Ovary (tissue), 7 donors: ENCODE measurements at regions not wholly inside any gene's neighbourhood (a gene's known extent, or its start where the extent isn't known, plus 50 kb on each side); places are given as distances from the start of the nearest gene placed in this dataset.

Experiments
- DNase-seq, 5 donors: peaks; one replicate each; pipeline ENCODE4 v3.0.0-alpha.2; 2019 to 2020
- H3K27ac ChIP-seq, 2 donors: fragments of 200-600 bp; one replicate each; pipeline versions ENCODE4 v1.5.1 to v1.8.0; 2019 to 2022
- H3K27me3 ChIP-seq: fragments of 200-600 bp; one replicate; pipeline ENCODE4 v1.8.0; 2022
- H3K36me3 ChIP-seq: fragments of 200-600 bp; sonication (generic); one replicate; pipeline ENCODE4 v1.5.1; 2019
- H3K4me1 ChIP-seq: one replicate; pipeline ENCODE4 v1.8.1; 2013; ENCODE audit warnings: mild to moderate bottlenecking, moderate library complexity; ENCODE audit not compliant: insufficient read depth
- H3K4me3 ChIP-seq: fragments of 200-600 bp; sonication (generic); one replicate; pipeline ENCODE4 v1.5.1; 2017
- H3K9me3 ChIP-seq, 2 donors: fragments of 200-600 bp in 1 of 2; sonication (generic) in 1 of 2; one replicate each; pipeline versions ENCODE4 v1.5.1 to v1.8.1; 2013 to 2019; ENCODE audit warnings: mild to moderate bottlenecking in 1 of 2, moderate library complexity in 1 of 2
- CTCF ChIP-seq, 3 donors: fragments of 450-650 bp in 2 of 3; fragments of 200-600 bp in 1 of 3; IDR thresholded peaks; one replicate each; pipeline versions ENCODE4 v1.5.1 to v1.8.0; 2016 to 2022; ENCODE audit warnings: antibody characterized with exemption in 3 of 3, mild to moderate bottlenecking in 1 of 3
- EP300 ChIP-seq: sonication (generic); formaldehyde crosslinking; IDR thresholded peaks from one replicate; pipeline ENCODE4 v1.6.1; 2017; ENCODE audit warnings: antibody characterized with exemption
- POLR2A ChIP-seq: fragments of 450-650 bp; IDR thresholded peaks from one replicate; pipeline ENCODE4 v1.6.1; 2017; ENCODE audit warnings: antibody characterized with exemption, mild to moderate bottlenecking, moderate library complexity
- WGBS, 3 donors: extraction: QIAGEN DNeasy Blood & Tissue Kit in 1 of 3; methylation state at CpG; one replicate each; pipeline versions ENCODE4 v1.1.5 to v1.1.7; 2013 to 2017; 5-methylcytosine and 5-hydroxymethylcytosine counted together
- intact Hi-C, 4 donors: fragments of 100-400 bp; cut with DNase I; formaldehyde crosslinking; loops; one replicate each; pipeline versions ENCODE4 v1.11.0 to v1.15.1; 2022 to 2023
- donor health status: DM: no; HTN: no; CAD: no; lungs with moderate emphysema.
- donor health status: DM: no; HTN: no; CAD: no.
- donor health status: Bipolar disorder and iron deficiency.
- donor health status: DM: no; HTN: no; CAD: no.
- donor health status: DM: yes; HTN: yes; CAD: no.

- intact Hi-C loops: no loop called here
- H3K4me3 ChIP-seq: no peak overlapping the region
- H3K27me3 ChIP-seq: no peaks in the 10 kb centered on the region
- H3K27ac ChIP-seq: no peak overlapping the region
- H3K36me3 ChIP-seq: no peaks in the 10 kb centered on the region
- no peak for DNase-seq
- TF ChIP-seq EP300 (no peak), POLR2A (no peak), CTCF (IDR thresholded peaks at IDR 0.05) (no peak)
- 88 to 91% (median 88%) methylated on average over 9 of the region's 9 CpGs for WGBS, 3 donors
- no peaks in the 10 kb centered on the region for H3K9me3 ChIP-seq
- no peaks in the 10 kb centered on the region for H3K4me1 ChIP-seq
Observed at GRCh38 chr15:98169551-98169950, 209.0 kb downstream of the ARRDC4 start.

- no peak overlapping the region for H3K4me3 ChIP-seq
- intact Hi-C loops: loop anchor here in 1 of 4 donors (10.0 kb wide), 2 partner anchors 69 to 269 kb away; no protein-coding TSS in a partner anchor
- no peaks in the 10 kb centered on the region for H3K27me3 ChIP-seq
- DNase-seq: no peak
- H3K36me3 ChIP-seq: no peaks in the 10 kb centered on the region
- H3K27ac ChIP-seq: no peak overlapping the region
- WGBS, 3 donors: 33 to 37% (median 35%) methylated on average over 3 of the region's 3 CpGs
- H3K9me3 ChIP-seq: no peaks in the 10 kb centered on the region
- H3K4me1 ChIP-seq: no peaks in the 10 kb centered on the region
- TF ChIP-seq EP300: no peak
Observed at GRCh38 chr15:98174286-98174685, 213.8 kb downstream of the ARRDC4 start.

- 88 to 93% (median 89%) methylated on average over 3 of the region's 3 CpGs for WGBS, 3 donors
- Histone ChIP-seq H3K4me1 (no peaks in the 10 kb centered on the region), H3K4me3 (no peak overlapping the region), H3K36me3 (no peaks in the 10 kb centered on the region), H3K9me3 (no peaks in the 10 kb centered on the region), H3K27ac (no peak overlapping the region), H3K27me3 (no peaks in the 10 kb centered on the region)
- intact Hi-C loops: loop anchor here in 2 of 4 donors (5.0 to 10.0 kb wide), 3 partner anchors 70 to 270 kb away; no protein-coding TSS in a partner anchor
- TF ChIP-seq EP300 (no peak), POLR2A (no peak), CTCF (IDR thresholded peaks at IDR 0.05) (no peak)
- no peak for DNase-seq
Observed at GRCh38 chr15:98174841-98175240, 214.3 kb downstream of the ARRDC4 start.

GRCh38 chr15:98177966-98178592, 217.6 kb downstream of the ARRDC4 start:
- DNase-seq: peak in 1 of 5 donors; percentile 28
- Histone ChIP-seq H3K27ac (no peak overlapping the region), H3K4me3 (no peak overlapping the region), H3K4me1 (no peaks in the 10 kb centered on the region), H3K36me3 (no peaks in the 10 kb centered on the region), H3K9me3 (no peaks in the 10 kb centered on the region), H3K27me3 (no peaks in the 10 kb centered on the region)
- 1 to 4% (median 3%) methylated on average over 9 of the region's 9 CpGs for WGBS, 3 donors
- no peak for TF ChIP-seq POLR2A
- no peak for TF ChIP-seq EP300
- TF ChIP-seq CTCF (IDR thresholded peaks at IDR 0.05): peak in 2 of 3 donors; percentile 23 to 27
- intact Hi-C loops: loop anchor here in 2 of 4 donors (5.0 to 10.0 kb wide), 3 partner anchors 73 to 273 kb away; no protein-coding TSS in a partner anchor

GRCh38 chr15:98178861-98179260, 218.4 kb downstream of the ARRDC4 start:
- intact Hi-C loops: loop anchor here in 2 of 4 donors (5.0 to 10.0 kb wide), 3 partner anchors 74 to 274 kb away; no protein-coding TSS in a partner anchor
- TF ChIP-seq POLR2A (no peak), EP300 (no peak), CTCF (IDR thresholded peaks at IDR 0.05) (no peak)
- no peak for DNase-seq
- no peaks in the 10 kb centered on the region for H3K9me3 ChIP-seq
- H3K4me1 ChIP-seq: no peaks in the 10 kb centered on the region
- H3K4me3 ChIP-seq: no peak overlapping the region
- no peak overlapping the region for H3K27ac ChIP-seq
- no peaks in the 10 kb centered on the region for H3K36me3 ChIP-seq
- WGBS, 3 donors: 19 to 24% (median 20%) methylated on average over 7 of the region's 7 CpGs
- no peaks in the 10 kb centered on the region for H3K27me3 ChIP-seq
